H9 (cell line): ENCODE measurements at regions not wholly inside any gene's neighbourhood (a gene's known extent, or its start where the extent isn't known, plus 50 kb on each side); places are given as distances from the start of the nearest gene placed in this dataset.

ENCODE experiments used
- DNase-seq: peaks from one replicate; pipeline ENCODE4 v3.0.0-alpha.2; 2017
- H2AFZ ChIP-seq: one replicate; pipeline ENCODE4 v1.6.1; 2013; ENCODE audit warnings: mild to moderate bottlenecking, low read length, control low read depth, moderate library complexity
- H2AK5ac ChIP-seq: 2 replicates; pipeline ENCODE4 v1.6.1; 2013; ENCODE audit warnings: low read length, control low read depth, mixed read lengths; ENCODE audit not compliant: insufficient read length
- H2BK120ac ChIP-seq: one replicate; pipeline ENCODE4 v1.6.1; 2013; ENCODE audit warnings: low read depth, mild to moderate bottlenecking, low read length, control low read depth, inconsistent platforms; ENCODE audit not compliant: poor library complexity, severe bottlenecking
- H2BK12ac ChIP-seq: 2 replicates; pipeline ENCODE4 v1.6.1; 2013; ENCODE audit warnings: low read length, control low read depth, mixed read lengths, low read depth; ENCODE audit not compliant: insufficient read length
- H2BK15ac ChIP-seq: 2 replicates; pipeline ENCODE4 v1.6.1; 2013; ENCODE audit warnings: low read depth, low read length, control low read depth
- H2BK20ac ChIP-seq: one replicate; pipeline ENCODE4 v1.6.1; 2013; ENCODE audit warnings: low read depth, mild to moderate bottlenecking, low read length, control low read depth, inconsistent platforms; ENCODE audit not compliant: poor library complexity, severe bottlenecking
- H2BK5ac ChIP-seq: 2 replicates; pipeline ENCODE4 v1.6.1; 2013; ENCODE audit warnings: low read length, control low read depth, mixed read lengths; ENCODE audit not compliant: insufficient read length
- H3K14ac ChIP-seq: 2 replicates; pipeline ENCODE4 v1.6.1; 2013; ENCODE audit warnings: low read length, control low read depth; ENCODE audit not compliant: insufficient read depth
- H3K18ac ChIP-seq: 2 replicates; pipeline ENCODE4 v1.6.1; 2013; ENCODE audit warnings: low read depth, mild to moderate bottlenecking, mixed read lengths, low read length, control low read depth; ENCODE audit not compliant: insufficient read length
- H3K23ac ChIP-seq: 2 replicates; pipeline ENCODE4 v1.6.1; 2013; ENCODE audit warnings: low read length, control low read depth, mixed read lengths, low read depth; ENCODE audit not compliant: insufficient read length
- H3K23me2 ChIP-seq: 2 replicates; pipeline ENCODE4 v1.6.1; 2013; ENCODE audit warnings: low read depth, mild to moderate bottlenecking, mixed read lengths, low read length, control low read depth; ENCODE audit not compliant: insufficient read length, poor library complexity, severe bottlenecking
- H3K27ac ChIP-seq: 2 replicates; pipeline ENCODE4 v1.5.1; 2013; ENCODE audit warnings: low read length, control low read depth, mixed read lengths, low read depth; ENCODE audit not compliant: insufficient read length
- H3K27me3 ChIP-seq: 2 replicates; pipeline ENCODE4 v1.6.1; 2013; ENCODE audit warnings: low read length, control low read depth, inconsistent platforms; ENCODE audit not compliant: insufficient read depth
- H3K4ac ChIP-seq: 2 replicates; pipeline ENCODE4 v1.6.1; 2013; ENCODE audit warnings: low read depth, mild to moderate bottlenecking, control low read depth, inconsistent platforms, low read length, moderate library complexity
- H3K4me1 ChIP-seq: 2 replicates; pipeline ENCODE4 v1.6.1; 2013; ENCODE audit warnings: low read length, control low read depth, inconsistent platforms; ENCODE audit not compliant: insufficient read depth
- H3K4me2 ChIP-seq: 2 replicates; pipeline ENCODE4 v1.6.1; 2013; ENCODE audit warnings: low read length, control low read depth, mixed read lengths; ENCODE audit not compliant: insufficient read length, insufficient read depth
- H3K56ac ChIP-seq: 2 replicates; pipeline ENCODE4 v1.6.1; 2013; ENCODE audit warnings: low read depth, mild to moderate bottlenecking, mixed read lengths, low read length, control low read depth; ENCODE audit not compliant: insufficient read length
- H3K79me1 ChIP-seq: 2 replicates; pipeline ENCODE4 v1.6.1; 2013; ENCODE audit warnings: low read depth, mild to moderate bottlenecking, moderate library complexity, low read length, control low read depth, inconsistent platforms; ENCODE audit not compliant: insufficient read depth, poor library complexity, severe bottlenecking
- H3K79me2 ChIP-seq: 2 replicates; pipeline ENCODE4 v1.6.1; 2013; ENCODE audit warnings: low read length, control low read depth, inconsistent platforms; ENCODE audit not compliant: insufficient read depth
- H3K9ac ChIP-seq: 2 replicates; pipeline ENCODE4 v1.6.1; 2013; ENCODE audit warnings: low read length, control low read depth, mixed read lengths; ENCODE audit not compliant: insufficient read length; ENCODE audit errors: extremely low read depth
- H3K9me3 ChIP-seq: one replicate; pipeline ENCODE4 v1.6.1; 2013; ENCODE audit warnings: low read depth, low read length, inconsistent platforms; ENCODE audit not compliant: control insufficient read depth
- H3T11ph ChIP-seq: one replicate; pipeline ENCODE4 v1.6.1; 2013; ENCODE audit warnings: mild to moderate bottlenecking, low read length, control low read depth, inconsistent platforms
- H4K20me1 ChIP-seq: one replicate; pipeline ENCODE4 v1.6.1; 2013; ENCODE audit not compliant: control insufficient read depth, insufficient read length, insufficient read depth
- H4K5ac ChIP-seq: 2 replicates; pipeline ENCODE4 v1.6.1; 2013; ENCODE audit warnings: low read depth, mild to moderate bottlenecking, mixed read lengths, low read length, control low read depth; ENCODE audit not compliant: insufficient read length
- H4K8ac ChIP-seq: replicated peaks from 2 replicates; pipeline ENCODE4 v1.6.1; 2013; ENCODE audit warnings: low read length, control low read depth, mixed read lengths, low read depth; ENCODE audit not compliant: insufficient read length
- H4K91ac ChIP-seq: 2 replicates; pipeline ENCODE4 v1.6.1; 2013; ENCODE audit warnings: low read depth, mild to moderate bottlenecking, moderate library complexity, mixed read lengths, low read length, control low read depth; ENCODE audit not compliant: insufficient read length
- H3K27ac Mint-ChIP-seq, 3 experiments: 2 replicates in 2 of 3; 3 replicates in 1 of 3; pipeline ENCODE4 v1.8.0; 2020 to 2021; ENCODE audit warnings: mixed read lengths in 3 of 3, mild to moderate bottlenecking in 1 of 3, moderate library complexity in 1 of 3
- H3K27me3 Mint-ChIP-seq: 2 replicates; pipeline ENCODE4 v1.8.0; 2021; ENCODE audit warnings: low read depth, mild to moderate bottlenecking, moderate library complexity, mixed read lengths
- H3K36me3 Mint-ChIP-seq, 3 experiments: 2 replicates in 2 of 3; 3 replicates in 1 of 3; pipeline ENCODE4 v1.8.0; 2020 to 2021; ENCODE audit warnings: low read depth in 3 of 3, mixed read lengths in 3 of 3; ENCODE audit not compliant: insufficient read depth in 1 of 3
- H3K4me1 Mint-ChIP-seq, 2 experiments: 2 replicates each; pipeline ENCODE4 v1.8.0; 2020; ENCODE audit warnings: mixed read lengths in 2 of 2
- H3K4me3 Mint-ChIP-seq, 2 experiments: 2 replicates in 1 of 2; 3 replicates in 1 of 2; pipeline ENCODE4 v1.8.0; 2020 to 2021; ENCODE audit warnings: mild to moderate bottlenecking in 2 of 2, mixed read lengths in 2 of 2, moderate library complexity in 1 of 2
- H3K9me3 Mint-ChIP-seq, 2 experiments: 2 replicates in 1 of 2; 3 replicates in 1 of 2; pipeline ENCODE4 v1.8.0; 2020; ENCODE audit warnings: mild to moderate bottlenecking in 2 of 2, mixed read lengths in 2 of 2, moderate library complexity in 1 of 2
- CTCF ChIP-seq: fragments of 200-600 bp; sonication (generic); conservative IDR thresholded peaks from 3 replicates; pipeline ENCODE4 v1.8.0; 2021; ENCODE audit warnings: antibody characterized with exemption, mild to moderate bottlenecking
- WGBS: extraction: QIAGEN DNeasy Blood & Tissue Kit; methylation state at CpG from one replicate; pipeline ENCODE4 v1.1.7; 2013; ENCODE audit warnings: missing lambda C conversion rate, low lambda C conversion rate, mixed read lengths; ENCODE audit not compliant: insufficient read length; ENCODE audit errors: extremely low coverage; 5-methylcytosine and 5-hydroxymethylcytosine counted together

- H2AK5ac ChIP-seq: no peak overlapping the region
- no peaks in the 10 kb centered on the region for H3K9me3 Mint-ChIP-seq
- no peak overlapping the region for H3K23ac ChIP-seq
- H3K27ac Mint-ChIP-seq: no peak overlapping the region
- no peak overlapping the region for H3K18ac ChIP-seq
- H3K4me1 ChIP-seq: no peaks in the 10 kb centered on the region
- no peak overlapping the region for H2BK20ac ChIP-seq
- no peak overlapping the region for H2AFZ ChIP-seq
- H3K4me1 Mint-ChIP-seq: peaks cover 26 to 35% of the 10 kb centered on the region in 2 experiments
- no peak for DNase-seq
- H3T11ph ChIP-seq: no peak overlapping the region
- no peaks in the 10 kb centered on the region for H3K27me3 ChIP-seq
- H4K20me1 ChIP-seq: no peaks in the 10 kb centered on the region
- H3K4me3 Mint-ChIP-seq: no peak overlapping the region
- H4K91ac ChIP-seq: no peak overlapping the region
- H3K36me3 Mint-ChIP-seq: no peaks in the 10 kb centered on the region; a peak in 1 of 7 replicates
- H3K23me2 ChIP-seq: no peaks in the 10 kb centered on the region
- H3K27ac ChIP-seq: no peak overlapping the region
- no peaks in the 10 kb centered on the region for H3K9me3 ChIP-seq
- peaks cover 26% of the 10 kb centered on the region for H3K27me3 Mint-ChIP-seq
- H3K4me2 ChIP-seq: no peak overlapping the region
- WGBS: no CpG with 5 or more reads among the region's 15 CpGs
- no peak overlapping the region for H3K9ac ChIP-seq
- no peak overlapping the region for H2BK12ac ChIP-seq
- H4K5ac ChIP-seq: no peak overlapping the region
- H2BK15ac ChIP-seq: no peak overlapping the region
- H2BK120ac ChIP-seq: no peak overlapping the region
- no peak overlapping the region for H4K8ac ChIP-seq
- no peaks in the 10 kb centered on the region for H3K79me1 ChIP-seq
- no peak overlapping the region for H3K4ac ChIP-seq
- H3K79me2 ChIP-seq: no peaks in the 10 kb centered on the region
- H2BK5ac ChIP-seq: no peak overlapping the region
- no peak for TF ChIP-seq CTCF
- no peak overlapping the region for H3K14ac ChIP-seq
- no peak overlapping the region for H3K56ac ChIP-seq
Observed at GRCh38 chr22:49458708-49459099, 369.0 kb downstream of the BRD1 start.
